Anterior cingulate cortex (tissue), 58 donors: ENCODE measurements at regions not wholly inside any gene's neighbourhood (a gene's known extent, or its start where the extent isn't known, plus 50 kb on each side); places are given as distances from the start of the nearest gene placed in this dataset.

Experiments
- DNase-seq, 58 donors: peaks; one replicate each; lab custom pipeline; 2025; lab: John Stamatoyannopoulos, UW

- no peak for DNase-seq
Measured at GRCh38 chr16:85387731-85388295, 225.3 kb upstream of the GSE1 start.

- no peak for DNase-seq
Measured at GRCh38 chr16:85389679-85390470, 223.2 kb upstream of the GSE1 start.

- no peak for DNase-seq
Measured at GRCh38 chr16:85390511-85391174, 222.5 kb upstream of the GSE1 start.

GRCh38 chr16:85391175-85391707 is 221.9 kb upstream of the GSE1 start:
- DNase-seq, result no peak

GRCh38 chr16:85391769-85392583 is 221.1 kb upstream of the GSE1 start:
- no peak for DNase-seq

GRCh38 chr16:85392756-85393673 is 220.1 kb upstream of the GSE1 start:
- no peak for DNase-seq

GRCh38 chr16:85393674-85394451 is 219.3 kb upstream of the GSE1 start:
- DNase-seq, result peak in 9 of 58 donors; percentile 9 to 37 (median 15)

GRCh38 chr16:85394456-85395206 is 218.5 kb upstream of the GSE1 start:
- no peak for DNase-seq

- DNase-seq, result peak in 28 of 58 donors; percentile 6 to 72 (median 34)
Measured at GRCh38 chr16:85395207-85395912, 217.8 kb upstream of the GSE1 start.

- DNase-seq, result peak in 1 of 58 donors; percentile 13
Measured at GRCh38 chr16:85395913-85396878, 216.9 kb upstream of the GSE1 start.

- DNase-seq, result no peak
Measured at GRCh38 chr16:85396879-85397871, 215.9 kb upstream of the GSE1 start.

GRCh38 chr16:85398050-85398451 is 215.1 kb upstream of the GSE1 start:
- DNase-seq, result no peak

- DNase-seq, result no peak
Measured at GRCh38 chr16:85398688-85399582, 214.2 kb upstream of the GSE1 start.
